Activated CD8-positive, alpha-beta T cell treated with anti-CD3 and anti-CD28 coated beads for 36 hours (primary cell): ENCODE measurements at regions not wholly inside any gene's neighbourhood (a gene's known extent, or its start where the extent isn't known, plus 50 kb on each side); places are given as distances from the start of the nearest gene placed in this dataset.

Experiments
- ATAC-seq: fragments of 200-7000 bp; cut with Tn5 transposase; one replicate; pipeline ENCODE4 v1.10.0; 2021; ENCODE audit warnings: mild to moderate bottlenecking, moderate library complexity
- CTCF ChIA-PET: fragments of 350-600 bp; sonication (Branson Sonifier 250); formaldehyde crosslinking; loops from one replicate; lab custom pipeline; 2021; ENCODE audit warnings: antibody characterized with exemption; lab: Charles Lee
- POLR2A ChIA-PET: fragments of 350-600 bp; sonication (Branson Sonifier 250); formaldehyde crosslinking; loops from one replicate; lab custom pipeline; 2021; ENCODE audit warnings: antibody characterized with exemption; lab: Charles Lee
- DNase-seq: peaks from one replicate; pipeline ENCODE4 v3.0.0-alpha.2; 2020
- H3K27ac Mint-ChIP-seq: one replicate; pipeline ENCODE4 v1.8.0; 2021; ENCODE audit warnings: mild to moderate bottlenecking, mixed read lengths
- H3K27me3 Mint-ChIP-seq: one replicate; pipeline ENCODE4 v1.8.0; 2021; ENCODE audit warnings: mixed read lengths
- H3K36me3 Mint-ChIP-seq: one replicate; pipeline ENCODE4 v1.8.0; 2021; ENCODE audit warnings: low read depth, mixed read lengths
- H3K4me1 Mint-ChIP-seq: one replicate; pipeline ENCODE4 v1.8.0; 2021; ENCODE audit warnings: low read depth, mixed read lengths
- H3K4me3 Mint-ChIP-seq: one replicate; pipeline ENCODE4 v1.8.0; 2021; ENCODE audit warnings: mild to moderate bottlenecking, moderate library complexity, mixed read lengths
- H3K9me3 Mint-ChIP-seq: one replicate; pipeline ENCODE4 v1.8.0; 2021; ENCODE audit warnings: mixed read lengths
- intact Hi-C: fragments of 100-400 bp; cut with micrococcal nuclease; formaldehyde crosslinking; loops from one replicate; pipeline ENCODE4 v1.10.0; 2022
- TF ChIP-seq, protein P1 (sequence below): fragments of 200-600 bp; IDR thresholded peaks from one replicate; pipeline ENCODE4 v1.8.0; 2022; ENCODE audit warnings: antibody characterized with exemption, mild to moderate bottlenecking

DNA sequence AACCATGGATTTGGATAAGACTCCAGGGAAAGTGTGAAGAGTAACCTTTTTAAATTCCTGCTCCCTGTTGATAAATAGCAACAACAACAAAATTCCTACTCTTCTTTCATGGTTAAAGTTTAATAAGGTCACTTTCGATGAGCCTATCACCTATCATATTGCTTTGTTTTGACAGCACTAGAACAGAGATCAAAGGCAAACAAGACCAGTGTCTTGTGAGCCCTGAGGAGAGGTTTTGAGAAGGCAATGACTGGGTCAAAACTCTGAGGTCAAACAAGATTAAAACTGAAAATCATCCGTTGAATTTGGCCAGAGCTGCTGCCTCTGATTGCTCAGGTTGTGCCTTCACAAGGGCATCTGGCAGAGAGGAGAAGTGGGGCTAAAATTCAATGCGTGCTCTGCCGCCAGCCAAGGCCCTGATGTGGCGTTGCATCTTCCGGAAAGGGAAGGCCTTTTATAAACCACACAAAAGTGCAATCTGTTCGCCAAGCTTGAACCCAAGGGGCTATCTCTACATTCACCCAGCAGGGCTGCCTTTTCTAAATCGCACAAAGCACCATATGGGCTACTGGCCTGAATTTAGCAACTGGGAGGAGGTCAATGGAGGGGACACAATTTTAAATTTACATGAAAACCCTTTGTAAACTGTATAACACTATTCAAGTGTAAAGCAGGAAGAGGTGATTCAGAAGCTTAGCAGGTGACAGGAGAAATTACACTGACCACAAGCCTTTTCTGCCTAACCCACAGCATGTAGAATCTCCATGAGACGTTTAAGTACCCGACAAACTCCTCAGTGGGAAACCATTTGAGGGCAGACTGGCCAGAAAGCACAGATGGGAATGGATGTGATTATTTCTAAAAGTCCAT, 140.8 kb downstream of the DAD1 start:
- H3K4me1 Mint-ChIP-seq: no peaks in the 10 kb centered on the region
- no peak overlapping the region for H3K4me3 Mint-ChIP-seq
- H3K27me3 Mint-ChIP-seq: no peaks in the 10 kb centered on the region
- TF ChIP-seq, protein P1, sequence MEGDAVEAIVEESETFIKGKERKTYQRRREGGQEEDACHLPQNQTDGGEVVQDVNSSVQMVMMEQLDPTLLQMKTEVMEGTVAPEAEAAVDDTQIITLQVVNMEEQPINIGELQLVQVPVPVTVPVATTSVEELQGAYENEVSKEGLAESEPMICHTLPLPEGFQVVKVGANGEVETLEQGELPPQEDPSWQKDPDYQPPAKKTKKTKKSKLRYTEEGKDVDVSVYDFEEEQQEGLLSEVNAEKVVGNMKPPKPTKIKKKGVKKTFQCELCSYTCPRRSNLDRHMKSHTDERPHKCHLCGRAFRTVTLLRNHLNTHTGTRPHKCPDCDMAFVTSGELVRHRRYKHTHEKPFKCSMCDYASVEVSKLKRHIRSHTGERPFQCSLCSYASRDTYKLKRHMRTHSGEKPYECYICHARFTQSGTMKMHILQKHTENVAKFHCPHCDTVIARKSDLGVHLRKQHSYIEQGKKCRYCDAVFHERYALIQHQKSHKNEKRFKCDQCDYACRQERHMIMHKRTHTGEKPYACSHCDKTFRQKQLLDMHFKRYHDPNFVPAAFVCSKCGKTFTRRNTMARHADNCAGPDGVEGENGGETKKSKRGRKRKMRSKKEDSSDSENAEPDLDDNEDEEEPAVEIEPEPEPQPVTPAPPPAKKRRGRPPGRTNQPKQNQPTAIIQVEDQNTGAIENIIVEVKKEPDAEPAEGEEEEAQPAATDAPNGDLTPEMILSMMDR: no peak
- intact Hi-C loops: no loop called here
- no peaks in the 10 kb centered on the region for H3K36me3 Mint-ChIP-seq
- no peak for ATAC-seq
- H3K27ac Mint-ChIP-seq: no peak overlapping the region
- no peak for DNase-seq
- H3K9me3 Mint-ChIP-seq: no peaks in the 10 kb centered on the region
- ChIA-PET CTCF (no interaction called here), POLR2A (no interaction called here)

DNA sequence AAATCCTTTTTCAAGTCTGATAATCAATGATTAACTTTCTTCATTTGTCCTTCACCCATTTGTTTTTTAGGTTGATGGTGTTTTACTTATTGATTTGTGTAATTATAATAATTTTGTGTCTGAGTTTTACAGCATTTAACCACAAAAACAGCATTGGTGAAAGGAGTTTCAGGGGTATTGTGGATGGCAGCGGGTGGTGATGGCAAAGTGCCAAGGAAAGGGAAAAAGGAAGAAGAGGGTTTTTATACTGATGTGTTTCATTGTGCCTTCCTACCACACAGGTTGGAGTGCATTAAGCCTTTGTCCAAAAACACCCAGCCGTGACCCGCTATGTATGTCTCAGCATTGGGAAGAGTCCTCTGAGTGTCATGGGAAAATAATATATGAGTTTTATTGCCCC, 150.3 kb downstream of the DAD1 start:
- Mint-ChIP-seq H3K27me3 (no peaks in the 10 kb centered on the region), H3K27ac (no peak overlapping the region), H3K4me3 (no peak overlapping the region), H3K4me1 (no peaks in the 10 kb centered on the region), H3K36me3 (no peaks in the 10 kb centered on the region), H3K9me3 (no peaks in the 10 kb centered on the region)
- POLR2A ChIA-PET: no interaction called here
- TF ChIP-seq, protein P1: no peak
- intact Hi-C loops: no loop called here
- ATAC-seq: no peak
- CTCF ChIA-PET: no interaction called here
- DNase-seq: no peak

DNA sequence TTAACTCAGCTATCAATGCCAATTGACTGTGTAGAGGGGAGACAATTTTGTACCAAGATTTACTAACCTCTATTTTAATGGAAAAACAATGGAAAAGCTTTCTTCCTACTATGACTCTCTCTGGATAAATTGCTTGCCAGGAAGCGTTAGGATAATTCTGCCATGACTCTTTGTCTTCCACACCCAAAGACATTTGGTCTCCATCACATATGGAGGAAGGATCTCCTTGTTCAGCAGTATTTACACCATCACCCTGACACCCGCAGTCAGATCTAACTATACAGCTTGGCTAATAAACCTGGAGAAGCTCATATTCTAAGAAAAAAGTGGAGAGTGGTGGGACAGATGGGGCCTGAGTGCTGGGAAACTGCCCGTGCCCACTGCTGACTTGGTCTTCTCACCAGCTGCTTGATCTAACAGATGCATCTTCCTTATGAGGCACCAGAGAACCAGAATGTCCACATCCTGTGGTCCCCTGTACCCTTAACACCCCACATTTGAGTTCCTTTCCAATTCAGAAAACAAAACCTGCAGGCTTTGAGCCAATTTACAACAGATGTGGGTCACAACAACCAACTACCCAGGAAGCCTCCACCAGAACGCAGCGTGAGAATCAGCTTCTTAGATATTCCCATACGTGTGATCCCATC, 154.0 kb downstream of the DAD1 start:
- Mint-ChIP-seq H3K27me3 (no peaks in the 10 kb centered on the region), H3K36me3 (no peaks in the 10 kb centered on the region), H3K4me1 (no peaks in the 10 kb centered on the region), H3K9me3 (no peaks in the 10 kb centered on the region), H3K4me3 (no peak overlapping the region), H3K27ac (no peak overlapping the region)
- intact Hi-C loops: no loop called here
- no peak for ATAC-seq
- DNase-seq: no peak
- ChIA-PET CTCF (no interaction called here), POLR2A (no interaction called here)
- TF ChIP-seq, protein P1: no peak

DNA sequence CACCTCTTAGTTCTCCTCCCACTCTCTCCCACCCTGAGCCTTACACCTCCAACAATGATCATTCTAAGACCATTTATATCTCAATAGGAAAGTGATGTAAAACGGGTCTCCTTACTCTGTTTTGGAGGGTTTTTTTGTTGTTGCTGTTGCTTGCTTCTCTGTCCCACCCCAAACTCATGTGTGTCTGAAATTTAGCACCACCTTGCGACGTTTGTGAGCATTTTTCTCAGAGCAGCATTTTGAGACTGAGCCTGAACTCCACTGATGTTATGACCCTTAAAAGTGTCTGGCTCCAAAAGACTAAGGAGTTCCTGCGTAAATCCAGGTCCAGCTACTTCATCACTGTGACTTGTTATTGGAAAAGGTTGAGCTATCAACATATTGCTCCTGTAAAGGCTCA, 155.0 kb downstream of the DAD1 start:
- intact Hi-C loops: no loop called here
- TF ChIP-seq, protein P1: no peak
- Mint-ChIP-seq H3K27ac (no peak overlapping the region), H3K4me3 (no peak overlapping the region), H3K4me1 (no peaks in the 10 kb centered on the region), H3K9me3 (no peaks in the 10 kb centered on the region), H3K36me3 (no peaks in the 10 kb centered on the region), H3K27me3 (no peaks in the 10 kb centered on the region)
- ChIA-PET CTCF (no interaction called here), POLR2A (no interaction called here)
- DNase-seq (no peak), ATAC-seq (no peak)

DNA sequence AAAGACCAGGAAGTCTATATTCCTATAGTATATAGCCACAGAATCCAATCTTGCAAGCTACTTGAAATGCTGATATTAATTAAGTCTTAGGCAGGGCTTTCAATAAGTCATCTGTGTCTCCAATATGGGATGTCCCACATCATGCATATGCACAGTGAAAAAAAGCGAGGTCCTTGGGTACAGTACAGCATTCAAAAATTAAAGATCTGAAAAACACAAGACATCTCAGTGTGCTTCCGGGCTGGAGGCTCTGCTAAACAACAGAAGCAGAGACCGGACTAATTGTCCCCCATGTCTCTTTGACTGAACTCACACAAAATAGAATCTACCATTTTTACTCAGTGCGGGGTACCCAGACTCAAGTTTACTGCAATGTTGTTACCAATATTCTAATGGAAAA, 156.0 kb downstream of the DAD1 start:
- no peak overlapping the region for H3K27ac Mint-ChIP-seq
- ATAC-seq: no peak

More for the DNA sequence above, 156.0 kb downstream of the DAD1 start:
- DNase-seq: no peak
- H3K27me3 Mint-ChIP-seq: no peaks in the 10 kb centered on the region
- H3K4me3 Mint-ChIP-seq: no peak overlapping the region
- intact Hi-C loops: no loop called here
- TF ChIP-seq, protein P1: no peak
- H3K4me1 Mint-ChIP-seq: no peaks in the 10 kb centered on the region
- H3K9me3 Mint-ChIP-seq: no peaks in the 10 kb centered on the region
- ChIA-PET POLR2A (no interaction called here), CTCF (no interaction called here)
- H3K36me3 Mint-ChIP-seq: no peaks in the 10 kb centered on the region
